ENCODE measurements at regions not wholly inside any gene's neighbourhood (a gene's known extent, or its start where the extent isn't known, plus 50 kb on each side); places are given as distances from the start of the nearest gene placed in this dataset.
"Not testable (repeated sequence)": the region's sequence is repeated elsewhere in the genome, so short reads cannot be mapped to it uniquely, and the experiment has no call there.

GRCh38 chr13:70981219-70981618 is 873.0 kb upstream of the KLHL1 start:
- DNase-seq, result not testable (repeated sequence)

- DNase-seq, result no peak
Observed at GRCh38 chr13:70969321-70969720, 861.1 kb upstream of the KLHL1 start.

DNA sequence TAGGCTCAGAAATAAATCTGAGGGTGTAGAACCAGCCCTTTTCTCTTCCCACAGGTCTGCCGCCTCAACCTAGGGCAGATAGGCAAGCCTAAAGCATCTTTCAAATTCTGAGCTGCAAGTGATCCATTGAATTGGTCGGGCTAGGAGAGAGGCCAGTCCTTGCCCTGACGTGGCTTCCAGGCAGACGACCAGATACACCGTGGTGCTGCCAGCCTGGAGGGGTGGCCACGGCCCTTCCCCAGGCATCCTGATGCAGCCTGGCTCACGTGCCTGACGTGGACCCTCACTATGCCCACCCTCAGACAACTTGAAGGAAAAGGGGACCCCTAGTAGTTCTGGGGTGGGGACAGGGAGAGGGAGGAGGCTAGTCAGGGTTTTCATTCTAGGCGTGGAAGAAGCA is 859.3 kb upstream of the KLHL1 start:
- DNase-seq, result no peak

DNA sequence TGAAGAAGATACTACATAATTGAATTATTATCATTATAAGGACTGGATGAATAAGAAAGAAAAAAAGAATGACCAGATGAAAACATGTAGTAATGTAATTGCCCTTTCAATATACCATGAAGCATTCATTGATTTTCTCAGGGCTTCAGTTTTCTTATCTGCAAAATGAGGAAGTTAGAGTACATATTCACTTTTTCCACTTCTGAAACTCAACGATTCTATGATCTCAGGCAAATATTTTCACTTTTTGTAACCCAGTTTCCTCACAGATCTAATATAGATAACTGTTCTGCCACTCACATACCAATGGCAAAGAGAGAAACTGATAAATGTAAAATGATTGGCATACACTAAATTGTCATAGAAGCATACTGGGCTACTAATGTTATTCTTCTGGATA is 856.6 kb upstream of the KLHL1 start:
- no peak for DNase-seq

GRCh38 chr13:70964124-70964523 is 855.9 kb upstream of the KLHL1 start:
- no peak for DNase-seq

DNA sequence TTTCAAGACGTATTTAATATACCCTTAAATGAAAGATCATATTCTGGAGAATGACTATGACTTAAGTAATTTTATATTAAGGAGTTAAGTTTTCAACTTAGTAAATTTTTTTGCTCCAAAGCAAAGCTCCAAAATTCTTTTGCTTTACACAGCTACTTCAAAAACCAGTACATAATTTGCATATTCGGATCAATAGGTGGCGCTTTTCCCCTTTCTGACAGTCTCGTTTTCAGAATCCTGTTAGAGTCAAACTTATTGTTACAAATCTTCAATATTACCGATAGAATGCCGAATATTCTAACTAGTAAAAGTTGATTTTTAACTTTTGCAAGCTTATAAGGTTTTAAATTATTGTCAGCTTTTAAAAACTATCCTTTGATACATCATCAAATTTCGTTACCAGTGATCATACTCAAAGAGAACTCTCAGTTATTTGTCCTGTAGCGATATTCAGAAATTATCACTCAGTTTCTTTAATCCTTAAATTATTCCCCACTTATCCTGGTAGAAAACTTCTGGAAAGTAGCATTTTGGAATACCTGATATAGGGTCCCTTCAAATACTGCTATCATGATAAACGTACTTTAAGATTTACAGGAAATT is 852.7 kb upstream of the KLHL1 start:
- no peak for DNase-seq

GRCh38 chr13:70959035-70959775 is 851.0 kb upstream of the KLHL1 start:
- DNase-seq, result no peak

GRCh38 chr13:70955887-70956286 is 847.6 kb upstream of the KLHL1 start:
- DNase-seq, result no peak

- no peak for DNase-seq
Observed at GRCh38 chr13:70950664-70951063, 842.4 kb upstream of the KLHL1 start.

GRCh38 chr13:70945506-70945905 is 837.3 kb upstream of the KLHL1 start:
- no peak for DNase-seq

GRCh38 chr13:70941454-70941853 is 833.2 kb upstream of the KLHL1 start:
- no peak for DNase-seq

DNA sequence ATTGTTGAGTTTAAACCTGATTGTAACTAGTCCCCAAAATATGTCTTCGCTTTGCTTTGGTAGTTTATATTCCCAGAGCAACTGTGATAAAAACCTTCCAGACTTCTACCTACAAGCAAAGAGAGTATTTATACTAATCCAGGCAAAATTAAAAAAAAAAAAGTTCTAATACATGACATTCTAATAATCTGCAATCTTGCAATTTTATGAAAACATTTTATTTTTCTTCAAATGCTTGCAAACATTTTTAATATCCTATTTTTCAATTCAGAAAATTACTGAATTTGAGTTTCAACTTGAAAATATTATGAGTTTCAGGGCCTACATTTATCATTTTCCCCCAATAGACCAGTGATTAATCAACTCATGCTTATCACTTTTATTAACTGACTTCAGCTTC is 830.2 kb upstream of the KLHL1 start:
- DNase-seq, result no peak

- DNase-seq, result no peak
Observed at GRCh38 chr13:70932511-70932910, 824.3 kb upstream of the KLHL1 start.

DNA sequence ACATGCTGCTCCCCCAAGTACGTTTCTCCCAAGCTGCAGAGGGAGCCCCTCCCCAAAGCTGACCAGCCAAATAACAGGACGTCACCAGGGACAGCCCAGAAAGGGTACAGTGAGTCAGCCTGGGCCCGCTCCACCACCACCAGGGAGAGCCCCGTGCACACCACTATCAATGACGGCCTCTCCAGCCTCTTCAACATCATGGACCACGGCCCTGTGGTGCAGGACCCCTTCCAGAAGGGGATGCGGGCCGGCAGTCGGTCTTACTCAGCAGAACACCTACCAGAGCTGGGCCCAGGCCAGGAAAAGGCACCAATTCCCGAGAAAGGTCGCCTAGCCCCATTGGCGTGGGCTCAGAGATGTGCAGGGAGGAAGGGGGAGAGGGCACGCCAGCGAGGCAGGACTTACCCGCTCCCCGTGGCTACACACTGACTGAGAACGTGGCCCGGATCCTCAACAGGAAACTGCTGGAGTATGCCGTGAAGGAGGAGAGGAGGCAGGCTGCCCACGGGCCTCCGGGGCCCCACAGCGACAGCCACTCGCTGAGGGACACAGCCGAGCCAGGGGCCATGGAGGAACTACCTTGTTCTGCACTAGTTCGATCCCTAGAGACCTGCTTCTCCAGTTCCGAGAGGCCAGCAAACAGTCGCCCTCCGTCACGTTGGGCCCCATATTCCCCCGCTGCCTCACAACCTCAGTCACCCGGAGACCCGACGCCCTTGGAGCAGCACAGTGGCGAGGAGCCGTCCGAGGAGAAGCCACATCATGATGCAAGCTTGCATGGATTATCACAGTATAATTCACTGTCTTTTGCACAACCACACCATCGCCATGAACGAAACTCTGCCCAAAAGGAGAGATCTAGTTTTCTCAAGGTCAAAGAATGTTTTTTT is 815.9 kb upstream of the KLHL1 start:
- no peak for DNase-seq

DNA sequence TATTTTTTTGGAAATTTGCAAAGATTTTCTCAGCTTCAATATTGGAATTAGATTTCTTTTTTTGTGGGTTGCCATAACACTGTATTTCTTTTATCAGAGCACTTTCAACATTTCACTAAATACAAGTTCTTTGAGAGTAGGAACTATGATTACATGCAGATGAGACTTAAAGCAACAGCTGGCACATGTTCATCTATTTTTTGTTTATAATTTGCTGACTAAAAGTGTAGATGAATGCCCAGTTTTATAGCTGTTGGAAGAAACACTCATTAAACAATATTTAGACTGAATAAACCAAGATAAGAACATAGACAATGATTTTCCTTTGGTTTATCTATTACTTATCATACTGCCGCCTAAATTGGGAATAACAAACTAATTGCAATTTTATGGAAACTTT is 803.0 kb upstream of the KLHL1 start:
- no peak for DNase-seq

DNA sequence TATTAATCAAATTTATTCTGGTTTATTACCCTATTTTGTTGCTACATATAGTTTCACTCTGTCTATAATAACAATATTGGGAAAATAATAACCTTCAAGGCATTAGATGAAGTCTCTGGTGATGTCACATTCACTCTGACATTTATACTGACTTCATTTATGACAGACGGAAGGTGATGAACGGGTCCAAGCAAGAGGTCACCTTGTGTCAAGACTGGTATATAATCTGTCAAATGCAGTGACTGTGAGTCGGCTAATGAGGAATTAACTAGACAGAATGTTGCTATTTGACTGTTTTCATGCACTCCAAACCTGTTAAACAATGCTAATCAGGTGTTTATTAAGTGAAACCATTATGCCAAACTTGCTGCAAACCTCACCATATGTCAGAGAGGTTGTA is 800.5 kb upstream of the KLHL1 start:
- DNase-seq, result no peak

- no peak for DNase-seq
Observed at GRCh38 chr13:70905035-70905434, 796.8 kb upstream of the KLHL1 start.

GRCh38 chr13:70896136-70896535 is 787.9 kb upstream of the KLHL1 start:
- DNase-seq, result no peak

- no peak for DNase-seq
Observed at GRCh38 chr13:70895599-70895998, 787.3 kb upstream of the KLHL1 start.

GRCh38 chr13:70894258-70894657 is 786.0 kb upstream of the KLHL1 start:
- DNase-seq, result no peak

DNA sequence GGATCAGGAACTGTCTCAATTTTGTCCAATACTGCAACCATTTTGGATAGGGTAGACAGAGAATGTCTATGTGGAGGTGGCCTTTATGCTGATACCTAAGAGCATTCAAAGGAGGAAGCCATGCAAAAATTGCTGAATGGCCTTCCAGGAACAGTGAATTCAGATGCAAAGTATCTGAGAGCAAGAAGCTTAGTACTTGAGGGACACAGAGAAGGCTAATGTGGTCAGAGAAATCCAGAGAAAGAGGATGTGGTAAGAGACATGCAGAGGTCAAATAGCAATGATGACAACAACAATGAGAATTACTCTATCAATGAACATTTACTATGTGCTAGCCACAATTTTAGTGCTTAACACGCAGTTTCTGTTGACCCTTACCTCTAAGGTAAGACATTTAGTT is 785.6 kb upstream of the KLHL1 start:
- DNase-seq, result no peak

GRCh38 chr13:70890289-70890688 is 782.0 kb upstream of the KLHL1 start:
- no peak for DNase-seq

- DNase-seq, result no peak
Observed at GRCh38 chr13:70889163-70889562, 780.9 kb upstream of the KLHL1 start.

DNA sequence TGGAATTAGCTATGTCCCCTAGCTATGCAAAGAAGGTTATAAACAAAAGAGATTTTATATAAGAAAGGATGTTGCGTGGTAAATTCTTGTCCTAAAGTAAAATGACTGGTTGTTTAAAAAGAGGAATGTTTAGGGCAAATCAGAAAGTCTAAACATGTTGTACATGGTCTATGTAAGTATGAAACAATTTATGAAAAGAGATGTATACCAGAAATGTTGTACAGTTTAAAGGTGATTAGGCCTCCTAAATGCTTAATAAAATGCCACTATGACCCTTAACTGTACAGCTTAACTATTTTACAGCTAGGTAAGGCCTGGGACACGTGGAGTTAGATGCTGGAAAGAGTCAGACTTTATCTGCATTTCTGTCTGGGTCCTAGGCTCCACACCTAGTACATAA is 775.9 kb upstream of the KLHL1 start:
- DNase-seq, result no peak
